ENCODE measurements at regions not wholly inside any gene's neighbourhood (a gene's known extent, or its start where the extent isn't known, plus 50 kb on each side); places are given as distances from the start of the nearest gene placed in this dataset.
"Not testable (repeated sequence)": the region's sequence is repeated elsewhere in the genome, so short reads cannot be mapped to it uniquely, and the experiment has no call there.

- CTCF ChIA-PET; H3K27me3 Mint-ChIP-seq; H3K27me3 ChIP-seq (replicated peaks in 1 of 2; ENCODE audit: control insufficient read depth in 2 of 2, extremely low read depth in 1 of 2, insufficient read depth in 2 of 2, low read length in 1 of 2); H3K4me1 Mint-ChIP-seq; H3K27ac Mint-ChIP-seq; POLR2A ChIA-PET; H3K27ac ChIP-seq (ENCODE audit: low read length); H3K36me3 Mint-ChIP-seq; H3K36me3 ChIP-seq (ENCODE audit: control insufficient read depth in 2 of 2, extremely low read depth in 1 of 2, insufficient read depth in 1 of 2, low read length in 1 of 2); H3K9me3 Mint-ChIP-seq; H3K9me3 ChIP-seq; H3K4me1 ChIP-seq (ENCODE audit: control insufficient read depth in 1 of 2, extremely low read depth in 1 of 2, insufficient read depth in 2 of 2, low read length in 2 of 2): not testable (repeated sequence)
- WGBS (ENCODE audit: insufficient coverage): no CpG with 5 or more reads among the region's 8 CpGs
- peak overlapping the region; percentile 87 to 96 (median 93) for H3K4me3 Mint-ChIP-seq
- peak in 1 of 4 experiments; percentile 12 for ATAC-seq (replicated peaks in 1 of 4)
- peak overlapping the region in 1 of 2 donors; percentile 45 for H3K4me3 ChIP-seq (ENCODE audit: control insufficient read depth in 1 of 2, extremely low read depth in 1 of 2, low read length in 1 of 2)
- peak in 1 of 35 experiments; percentile 2 for DNase-seq
Observed at GRCh38 chr9:39463696-39464095, 108.2 kb downstream of the SPATA31A1 start.

DNA sequence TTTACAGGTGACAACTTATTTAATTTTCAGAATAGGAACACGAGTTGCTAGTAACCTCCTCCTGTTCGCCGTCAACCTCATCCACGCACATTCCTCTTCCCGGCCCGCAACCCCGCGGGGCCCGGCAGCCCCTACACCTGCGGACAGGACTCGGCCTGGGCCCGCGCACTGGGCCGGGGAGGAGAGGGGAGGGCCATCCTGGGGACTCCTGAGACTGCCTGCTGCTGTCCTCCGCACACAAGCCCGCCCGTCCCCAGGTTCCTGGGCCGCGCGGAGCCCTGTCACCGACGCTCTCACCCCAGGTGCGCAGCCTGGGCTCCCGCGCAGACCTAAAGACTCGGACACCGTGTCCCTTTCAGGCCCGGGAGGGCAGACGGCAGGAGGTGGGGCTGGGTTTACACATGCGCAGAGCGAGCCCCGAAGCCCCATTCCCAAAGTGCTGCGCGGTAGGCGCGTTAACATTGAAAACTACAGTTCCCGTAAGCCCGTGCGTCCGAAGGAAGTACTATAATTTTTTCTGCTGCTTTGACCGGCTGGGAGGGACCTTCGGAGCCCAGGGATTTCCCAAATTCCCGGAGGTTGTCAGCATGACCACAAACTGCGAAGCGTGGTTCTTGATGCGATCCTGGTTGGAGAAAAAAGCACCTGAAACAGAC lies 108.8 kb downstream of the SPATA31A1 start:
- H3K36me3 Mint-ChIP-seq; H3K36me3 ChIP-seq (ENCODE audit: control insufficient read depth in 2 of 2, extremely low read depth in 1 of 2, insufficient read depth in 1 of 2, low read length in 1 of 2); POLR2A ChIA-PET; H3K9me3 ChIP-seq; H3K9me3 Mint-ChIP-seq; H3K27me3 Mint-ChIP-seq; H3K4me1 Mint-ChIP-seq; H3K27me3 ChIP-seq (replicated peaks in 1 of 2; ENCODE audit: control insufficient read depth in 2 of 2, extremely low read depth in 1 of 2, insufficient read depth in 2 of 2, low read length in 1 of 2); H3K4me1 ChIP-seq (ENCODE audit: control insufficient read depth in 1 of 2, extremely low read depth in 1 of 2, insufficient read depth in 2 of 2, low read length in 2 of 2); H3K27ac ChIP-seq (ENCODE audit: low read length); CTCF ChIA-PET: not testable (repeated sequence)
- Mint-ChIP-seq H3K27ac (peak overlapping the region; percentile 93 to 94), H3K4me3 (peak overlapping the region; percentile 87 to 96 (median 93))
- peak in 34 of 35 experiments; percentile 13 to 72 (median 40) for DNase-seq
- ATAC-seq (replicated peaks in 1 of 4): peak; percentile 95 to 98 (median 96)
- WGBS (ENCODE audit: insufficient coverage): 0% methylated on average over 10 of the region's 46 CpGs
- peak overlapping the region; percentile 45 to 60 for H3K4me3 ChIP-seq (ENCODE audit: control insufficient read depth in 1 of 2, extremely low read depth in 1 of 2, low read length in 1 of 2)

GRCh38 chr9:39474499-39474898 lies 119.0 kb downstream of the SPATA31A1 start:
- DNase-seq; H3K4me1 ChIP-seq (ENCODE audit: control insufficient read depth in 1 of 2, extremely low read depth in 1 of 2, insufficient read depth in 2 of 2, low read length in 2 of 2); ATAC-seq (replicated peaks in 1 of 4); H3K36me3 Mint-ChIP-seq; H3K4me1 Mint-ChIP-seq; H3K4me3 Mint-ChIP-seq; POLR2A ChIA-PET; H3K27ac Mint-ChIP-seq; H3K4me3 ChIP-seq (ENCODE audit: control insufficient read depth in 1 of 2, extremely low read depth in 1 of 2, low read length in 1 of 2); H3K27me3 ChIP-seq (replicated peaks in 1 of 2; ENCODE audit: control insufficient read depth in 2 of 2, extremely low read depth in 1 of 2, insufficient read depth in 2 of 2, low read length in 1 of 2); CTCF ChIA-PET; H3K9me3 ChIP-seq; H3K27me3 Mint-ChIP-seq; H3K27ac ChIP-seq (ENCODE audit: low read length); H3K36me3 ChIP-seq (ENCODE audit: control insufficient read depth in 2 of 2, extremely low read depth in 1 of 2, insufficient read depth in 1 of 2, low read length in 1 of 2); H3K9me3 Mint-ChIP-seq: not testable (repeated sequence)
- WGBS (ENCODE audit: insufficient coverage): no CpG with 5 or more reads among the region's 1 CpG

DNA sequence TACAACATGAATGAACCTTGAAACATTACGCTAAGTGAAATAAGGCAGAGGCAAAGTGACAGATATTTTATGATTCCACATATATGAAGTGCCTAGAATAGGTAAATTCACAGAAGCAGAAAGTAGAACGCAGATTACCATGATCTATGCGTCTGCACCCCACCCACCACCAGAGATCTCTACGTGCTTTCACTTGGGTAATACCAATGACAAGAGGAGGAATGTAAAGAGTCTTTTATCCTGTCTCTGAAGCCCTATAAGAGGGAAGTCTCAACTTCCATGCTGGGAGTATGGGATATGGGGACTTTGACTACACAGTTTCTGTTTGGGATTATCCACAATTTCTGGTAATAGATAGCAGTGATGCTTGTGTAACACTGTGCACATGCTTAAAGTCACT lies 127.6 kb downstream of the SPATA31A1 start:
- H3K36me3 ChIP-seq (ENCODE audit: control insufficient read depth in 2 of 2, extremely low read depth in 1 of 2, insufficient read depth in 1 of 2, low read length in 1 of 2); H3K27me3 ChIP-seq (replicated peaks in 1 of 2; ENCODE audit: control insufficient read depth in 2 of 2, extremely low read depth in 1 of 2, insufficient read depth in 2 of 2, low read length in 1 of 2); H3K9me3 Mint-ChIP-seq; H3K4me1 Mint-ChIP-seq; CTCF ChIA-PET; H3K9me3 ChIP-seq; H3K4me1 ChIP-seq (ENCODE audit: control insufficient read depth in 1 of 2, extremely low read depth in 1 of 2, insufficient read depth in 2 of 2, low read length in 2 of 2); H3K4me3 Mint-ChIP-seq; POLR2A ChIA-PET; H3K4me3 ChIP-seq (ENCODE audit: control insufficient read depth in 1 of 2, extremely low read depth in 1 of 2, low read length in 1 of 2); H3K27me3 Mint-ChIP-seq; H3K36me3 Mint-ChIP-seq; H3K27ac ChIP-seq (ENCODE audit: low read length); DNase-seq; H3K27ac Mint-ChIP-seq; ATAC-seq (replicated peaks in 1 of 4): not testable (repeated sequence)
- no CpG with 5 or more reads among the region's 4 CpGs for WGBS (ENCODE audit: insufficient coverage)

DNA sequence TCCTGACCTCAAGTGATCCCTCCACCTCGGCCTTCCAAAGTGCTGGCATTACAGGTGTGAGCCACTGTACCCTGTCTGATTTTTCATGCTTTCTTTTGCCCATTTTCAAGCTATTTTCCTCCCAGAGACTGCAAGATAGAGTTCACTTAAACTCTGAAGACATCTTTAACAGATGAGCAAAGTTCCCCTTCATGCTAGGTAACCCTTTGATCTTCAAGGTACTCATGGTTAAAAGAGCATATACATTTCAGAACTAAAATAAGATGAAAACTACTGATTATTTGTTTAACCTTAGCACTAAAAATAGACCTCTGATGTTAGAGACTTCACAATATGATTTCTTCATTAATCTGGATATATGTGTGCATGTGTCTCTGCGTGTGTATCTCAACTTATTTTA lies 128.4 kb downstream of the SPATA31A1 start:
- H3K9me3 Mint-ChIP-seq; H3K4me3 Mint-ChIP-seq; H3K27me3 ChIP-seq (replicated peaks in 1 of 2; ENCODE audit: control insufficient read depth in 2 of 2, extremely low read depth in 1 of 2, insufficient read depth in 2 of 2, low read length in 1 of 2); H3K36me3 ChIP-seq (ENCODE audit: control insufficient read depth in 2 of 2, extremely low read depth in 1 of 2, insufficient read depth in 1 of 2, low read length in 1 of 2); H3K4me1 ChIP-seq (ENCODE audit: control insufficient read depth in 1 of 2, extremely low read depth in 1 of 2, insufficient read depth in 2 of 2, low read length in 2 of 2); H3K4me3 ChIP-seq (ENCODE audit: control insufficient read depth in 1 of 2, extremely low read depth in 1 of 2, low read length in 1 of 2); H3K27ac Mint-ChIP-seq; H3K4me1 Mint-ChIP-seq; H3K27ac ChIP-seq (ENCODE audit: low read length); DNase-seq; H3K36me3 Mint-ChIP-seq; CTCF ChIA-PET; POLR2A ChIA-PET; H3K27me3 Mint-ChIP-seq; ATAC-seq (replicated peaks in 1 of 4); H3K9me3 ChIP-seq: not testable (repeated sequence)
- WGBS (ENCODE audit: insufficient coverage): no CpG with 5 or more reads among the region's 2 CpGs

DNA sequence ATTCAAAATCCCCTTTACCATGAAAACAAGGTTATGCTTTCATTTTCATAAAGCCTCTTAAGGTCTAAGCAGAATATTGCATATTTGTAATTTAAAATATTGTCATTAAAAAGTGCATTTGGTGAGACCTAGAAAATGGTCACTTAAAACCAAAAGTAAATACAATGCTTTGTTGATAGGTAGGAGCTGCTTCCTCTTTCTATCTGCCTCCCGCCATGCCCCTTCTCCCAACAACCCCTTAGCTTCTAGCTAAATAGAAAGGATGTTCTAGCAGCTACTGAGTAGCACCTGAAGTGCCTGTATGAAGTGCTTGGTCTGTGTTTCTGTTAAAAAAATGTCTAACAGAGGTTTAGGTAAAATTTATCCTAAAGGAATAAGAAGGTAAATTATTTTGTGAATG lies 128.8 kb downstream of the SPATA31A1 start:
- H3K27me3 ChIP-seq (replicated peaks in 1 of 2; ENCODE audit: control insufficient read depth in 2 of 2, extremely low read depth in 1 of 2, insufficient read depth in 2 of 2, low read length in 1 of 2); H3K27ac Mint-ChIP-seq; H3K4me3 ChIP-seq (ENCODE audit: control insufficient read depth in 1 of 2, extremely low read depth in 1 of 2, low read length in 1 of 2); ATAC-seq (replicated peaks in 1 of 4); H3K4me1 Mint-ChIP-seq; H3K4me1 ChIP-seq (ENCODE audit: control insufficient read depth in 1 of 2, extremely low read depth in 1 of 2, insufficient read depth in 2 of 2, low read length in 2 of 2); H3K27me3 Mint-ChIP-seq; H3K36me3 Mint-ChIP-seq; H3K36me3 ChIP-seq (ENCODE audit: control insufficient read depth in 2 of 2, extremely low read depth in 1 of 2, insufficient read depth in 1 of 2, low read length in 1 of 2); H3K4me3 Mint-ChIP-seq; CTCF ChIA-PET; H3K9me3 Mint-ChIP-seq; DNase-seq; H3K9me3 ChIP-seq; POLR2A ChIA-PET; H3K27ac ChIP-seq (ENCODE audit: low read length): not testable (repeated sequence)
- no CpG with 5 or more reads among the region's 1 CpG for WGBS (ENCODE audit: insufficient coverage)

DNA sequence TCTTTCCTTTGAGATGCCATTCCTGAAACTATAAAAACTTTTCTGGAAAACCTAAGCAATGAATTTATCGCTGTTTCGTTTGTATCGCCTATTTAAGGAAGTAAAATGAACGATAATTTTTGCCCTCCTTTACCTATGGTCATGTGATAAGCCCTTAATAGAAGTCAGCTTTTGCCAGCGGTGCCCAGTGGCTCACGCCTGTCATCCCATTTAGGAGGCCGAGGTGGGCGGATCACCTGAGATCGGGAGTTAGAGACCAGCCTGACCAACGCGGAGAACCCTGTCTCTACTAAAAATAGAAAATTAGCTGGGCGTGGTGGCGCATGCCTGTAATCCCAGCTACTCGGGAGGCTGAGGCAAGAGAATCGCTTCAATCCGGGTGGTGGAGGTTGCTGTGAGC lies 132.0 kb downstream of the SPATA31A1 start:
- H3K27me3 Mint-ChIP-seq; ATAC-seq (replicated peaks in 1 of 4); H3K4me1 Mint-ChIP-seq; H3K4me3 ChIP-seq (ENCODE audit: control insufficient read depth in 1 of 2, extremely low read depth in 1 of 2, low read length in 1 of 2); H3K4me1 ChIP-seq (ENCODE audit: control insufficient read depth in 1 of 2, extremely low read depth in 1 of 2, insufficient read depth in 2 of 2, low read length in 2 of 2); POLR2A ChIA-PET; H3K9me3 Mint-ChIP-seq; DNase-seq; H3K4me3 Mint-ChIP-seq; H3K36me3 ChIP-seq (ENCODE audit: control insufficient read depth in 2 of 2, extremely low read depth in 1 of 2, insufficient read depth in 1 of 2, low read length in 1 of 2); H3K27ac ChIP-seq (ENCODE audit: low read length); CTCF ChIA-PET; H3K9me3 ChIP-seq; H3K27me3 ChIP-seq (replicated peaks in 1 of 2; ENCODE audit: control insufficient read depth in 2 of 2, extremely low read depth in 1 of 2, insufficient read depth in 2 of 2, low read length in 1 of 2); H3K36me3 Mint-ChIP-seq; H3K27ac Mint-ChIP-seq: not testable (repeated sequence)
- no CpG with 5 or more reads among the region's 16 CpGs for WGBS (ENCODE audit: insufficient coverage)
